T-helper 1 cell (primary cell): ENCODE measurements at regions not wholly inside any gene's neighbourhood (a gene's known extent, or its start where the extent isn't known, plus 50 kb on each side); places are given as distances from the start of the nearest gene placed in this dataset.

Experiments used
- DNase-seq, 5 donors: peaks; one replicate each; pipeline ENCODE4 v3.0.0-alpha.2; 2012 to 2020

GRCh38 chr3:127137113-127137512 is 55.8 kb upstream of the PRR23E start:
- DNase-seq = no peak

GRCh38 chr3:127137757-127138536 is 55.0 kb upstream of the PRR23E start:
- no peak for DNase-seq

GRCh38 chr3:127139601-127140500 is 53.1 kb upstream of the PRR23E start:
- no peak for DNase-seq

- DNase-seq = no peak
These were observed 52.1 kb upstream of the PRR23E start for GRCh38 chr3:127140501-127141460.

GRCh38 chr3:127141921-127142730 is 50.8 kb upstream of the PRR23E start:
- no peak for DNase-seq
